Lower lobe of right lung (tissue), 2 donors: ENCODE measurements at regions not wholly inside any gene's neighbourhood (a gene's known extent, or its start where the extent isn't known, plus 50 kb on each side); places are given as distances from the start of the nearest gene placed in this dataset.

Experiments used
- ATAC-seq, 2 donors: fragments of 200-7000 bp; cut with Tn5 transposase; one replicate each; pipeline ENCODE4 v1.9.1; 2020 to 2022; ENCODE audit warnings: mild to moderate bottlenecking in 2 of 2, moderate library complexity in 2 of 2
- DNase-seq: peaks from one replicate; pipeline ENCODE4 v3.0.0-alpha.2; 2020
- H3K27ac ChIP-seq: fragments of 200-600 bp; one replicate; pipeline ENCODE4 v1.8.0; 2022
- H3K27me3 ChIP-seq: fragments of 200-600 bp; one replicate; pipeline ENCODE4 v1.8.0; 2022; ENCODE audit warnings: low read depth
- H3K36me3 ChIP-seq: fragments of 200-600 bp; one replicate; pipeline ENCODE4 v1.8.0; 2022; ENCODE audit warnings: mild to moderate bottlenecking
- H3K4me1 ChIP-seq: fragments of 200-600 bp; one replicate; pipeline ENCODE4 v1.8.0; 2022
- H3K4me3 ChIP-seq: fragments of 200-600 bp; one replicate; pipeline ENCODE4 v1.8.0; 2022; ENCODE audit warnings: mild to moderate bottlenecking
- H3K9me3 ChIP-seq: fragments of 200-600 bp; one replicate; pipeline ENCODE4 v1.8.0; 2022
- CTCF ChIP-seq: fragments of 200-600 bp; IDR thresholded peaks from one replicate; pipeline ENCODE4 v1.8.0; 2022; ENCODE audit warnings: antibody characterized with exemption, mild to moderate bottlenecking
- intact Hi-C: fragments of 100-400 bp; cut with DNase I; formaldehyde crosslinking; loops from one replicate; pipeline ENCODE4 v1.11.0; 2022
- donor health status: DM: no; HTN: yes; CAD: no; lungs with severe emphysema.

GRCh38 chr4:115234405-115235093 is 121.1 kb upstream of the NDST4 start:
- Histone ChIP-seq H3K27me3 (no peaks in the 10 kb centered on the region), H3K27ac (no peak overlapping the region), H3K4me1 (no peaks in the 10 kb centered on the region), H3K4me3 (no peak overlapping the region), H3K36me3 (no peaks in the 10 kb centered on the region), H3K9me3 (no peaks in the 10 kb centered on the region)
- ATAC-seq (peak in 1 of 2 donors; percentile 34), DNase-seq (no peak)
- TF ChIP-seq CTCF: peak; percentile 41
- intact Hi-C loops: no loop called here

DNA sequence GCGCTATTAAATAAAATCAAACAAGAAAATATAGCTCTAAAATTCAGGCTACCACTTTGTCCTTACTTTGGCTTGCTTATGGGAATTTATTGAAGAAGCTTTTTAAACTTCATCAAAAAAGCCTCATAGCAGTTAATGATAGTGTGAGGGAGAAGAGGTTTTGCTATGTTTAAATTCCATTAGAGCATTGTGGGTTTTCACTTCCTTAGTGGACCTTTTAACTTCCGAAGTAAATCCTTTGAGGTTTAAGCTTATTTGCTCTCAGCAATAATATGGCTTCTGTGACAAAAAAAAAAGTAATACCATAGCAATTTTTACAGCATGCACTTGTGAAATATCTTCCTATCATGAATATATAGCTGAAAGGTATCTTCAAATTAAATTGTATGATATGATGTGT is 120.2 kb upstream of the NDST4 start:
- H3K27me3 ChIP-seq: no peaks in the 10 kb centered on the region
- no peak overlapping the region for H3K4me3 ChIP-seq
- intact Hi-C loops: no loop called here
- H3K4me1 ChIP-seq: no peaks in the 10 kb centered on the region
- H3K27ac ChIP-seq: no peak overlapping the region
- DNase-seq: no peak
- no peak for ATAC-seq
- TF ChIP-seq CTCF: no peak
- no peaks in the 10 kb centered on the region for H3K9me3 ChIP-seq
- H3K36me3 ChIP-seq: no peaks in the 10 kb centered on the region

- intact Hi-C loops: no loop called here
- DNase-seq (no peak), ATAC-seq (no peak)
- H3K27me3 ChIP-seq: no peaks in the 10 kb centered on the region
- no peaks in the 10 kb centered on the region for H3K9me3 ChIP-seq
- H3K4me3 ChIP-seq: no peak overlapping the region
- no peak for TF ChIP-seq CTCF
- H3K4me1 ChIP-seq: no peaks in the 10 kb centered on the region
- no peaks in the 10 kb centered on the region for H3K36me3 ChIP-seq
- no peak overlapping the region for H3K27ac ChIP-seq
Measured at GRCh38 chr4:115229873-115230272, 116.5 kb upstream of the NDST4 start.

DNA sequence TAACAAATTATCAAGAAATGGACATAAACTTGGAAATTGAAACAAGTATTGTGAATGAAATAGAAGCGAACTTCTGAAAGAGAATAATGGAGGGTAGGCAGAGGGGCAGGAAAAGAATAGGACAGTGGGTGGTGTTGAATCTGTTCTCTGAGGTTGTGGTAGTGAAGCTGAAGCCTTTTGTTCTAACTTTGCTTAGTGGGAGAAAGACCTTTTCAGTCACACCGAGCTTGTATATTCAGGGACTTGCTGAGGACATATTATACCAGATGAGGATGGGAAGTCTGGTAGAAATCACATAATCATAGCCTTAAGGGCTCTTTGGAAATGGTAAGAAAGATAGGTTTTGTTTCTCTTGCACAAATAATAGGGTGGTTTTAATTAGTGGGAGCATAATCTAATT is 115.4 kb upstream of the NDST4 start:
- no peaks in the 10 kb centered on the region for H3K36me3 ChIP-seq
- H3K27ac ChIP-seq: no peak overlapping the region
- no peaks in the 10 kb centered on the region for H3K9me3 ChIP-seq
- H3K4me3 ChIP-seq: no peak overlapping the region
- no peaks in the 10 kb centered on the region for H3K4me1 ChIP-seq
- no peak for DNase-seq
- no peak for ATAC-seq
- intact Hi-C loops: no loop called here
- no peaks in the 10 kb centered on the region for H3K27me3 ChIP-seq
- TF ChIP-seq CTCF: no peak

GRCh38 chr4:115222061-115222460 is 108.6 kb upstream of the NDST4 start:
- no peak for TF ChIP-seq CTCF
- intact Hi-C loops: no loop called here
- H3K4me1 ChIP-seq: no peaks in the 10 kb centered on the region
- H3K36me3 ChIP-seq: no peaks in the 10 kb centered on the region
- no peaks in the 10 kb centered on the region for H3K27me3 ChIP-seq
- no peak overlapping the region for H3K27ac ChIP-seq
- no peaks in the 10 kb centered on the region for H3K9me3 ChIP-seq
- no peak for ATAC-seq
- no peak overlapping the region for H3K4me3 ChIP-seq
- DNase-seq: no peak

GRCh38 chr4:115219862-115220261 is 106.4 kb upstream of the NDST4 start:
- Histone ChIP-seq H3K4me1 (no peaks in the 10 kb centered on the region), H3K27me3 (no peaks in the 10 kb centered on the region), H3K36me3 (no peaks in the 10 kb centered on the region), H3K27ac (no peak overlapping the region), H3K4me3 (no peak overlapping the region), H3K9me3 (no peaks in the 10 kb centered on the region)
- DNase-seq: no peak
- ATAC-seq: no peak
- TF ChIP-seq CTCF: no peak
- intact Hi-C loops: no loop called here
